ENCODE measurements at regions not wholly inside any gene's neighbourhood (a gene's known extent, or its start where the extent isn't known, plus 50 kb on each side); places are given as distances from the start of the nearest gene placed in this dataset.

GRCh38 chr4:124965497-124965891 is 253.0 kb upstream of the ANKRD50 start:
- no peak for DNase-seq (ENCODE audit: low read depth)
- TF ChIP-seq, protein P1, sequence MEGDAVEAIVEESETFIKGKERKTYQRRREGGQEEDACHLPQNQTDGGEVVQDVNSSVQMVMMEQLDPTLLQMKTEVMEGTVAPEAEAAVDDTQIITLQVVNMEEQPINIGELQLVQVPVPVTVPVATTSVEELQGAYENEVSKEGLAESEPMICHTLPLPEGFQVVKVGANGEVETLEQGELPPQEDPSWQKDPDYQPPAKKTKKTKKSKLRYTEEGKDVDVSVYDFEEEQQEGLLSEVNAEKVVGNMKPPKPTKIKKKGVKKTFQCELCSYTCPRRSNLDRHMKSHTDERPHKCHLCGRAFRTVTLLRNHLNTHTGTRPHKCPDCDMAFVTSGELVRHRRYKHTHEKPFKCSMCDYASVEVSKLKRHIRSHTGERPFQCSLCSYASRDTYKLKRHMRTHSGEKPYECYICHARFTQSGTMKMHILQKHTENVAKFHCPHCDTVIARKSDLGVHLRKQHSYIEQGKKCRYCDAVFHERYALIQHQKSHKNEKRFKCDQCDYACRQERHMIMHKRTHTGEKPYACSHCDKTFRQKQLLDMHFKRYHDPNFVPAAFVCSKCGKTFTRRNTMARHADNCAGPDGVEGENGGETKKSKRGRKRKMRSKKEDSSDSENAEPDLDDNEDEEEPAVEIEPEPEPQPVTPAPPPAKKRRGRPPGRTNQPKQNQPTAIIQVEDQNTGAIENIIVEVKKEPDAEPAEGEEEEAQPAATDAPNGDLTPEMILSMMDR (IDR thresholded peaks at IDR 0.05; ENCODE audit: insufficient read depth, low read depth, low read length, missing control alignments) = no peak
- no peak overlapping the region for H3K4me3 ChIP-seq (ENCODE audit: low read length)

DNA sequence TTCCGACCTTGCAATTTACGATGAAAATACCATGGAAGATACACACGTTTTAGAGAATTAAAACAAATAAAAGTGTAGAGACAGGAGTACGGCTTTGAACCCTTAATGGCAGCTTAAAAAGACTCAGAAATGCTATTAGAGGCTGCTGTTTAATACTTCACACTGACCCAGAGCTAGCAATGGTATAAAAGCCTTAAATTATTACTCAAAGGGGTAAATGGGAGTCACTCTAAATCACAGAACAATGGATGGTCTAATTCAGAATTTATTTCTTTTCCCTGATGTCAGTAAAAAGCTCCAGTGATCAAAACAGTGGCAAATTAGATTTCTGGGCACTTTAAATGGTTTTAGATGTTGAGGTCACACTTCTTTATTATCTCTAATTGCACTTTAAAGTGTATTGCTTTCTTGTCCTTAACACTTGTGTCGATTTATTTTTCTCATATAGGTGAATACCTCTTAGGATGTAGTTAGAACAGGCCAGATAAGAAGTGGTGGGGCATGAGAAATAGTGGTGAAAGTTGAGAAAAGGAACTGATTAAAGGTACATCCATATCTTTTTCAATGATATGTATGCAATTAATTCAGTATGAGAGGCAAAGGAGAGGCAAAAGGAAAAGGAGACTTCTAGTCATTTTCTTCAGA is 252.4 kb upstream of the ANKRD50 start:
- TF ChIP-seq, protein P1 (IDR thresholded peaks at IDR 0.05; ENCODE audit: insufficient read depth, low read depth, low read length, missing control alignments) = no peak
- no peak for DNase-seq (ENCODE audit: low read depth)
- no peak overlapping the region for H3K4me3 ChIP-seq (ENCODE audit: low read length)

DNA sequence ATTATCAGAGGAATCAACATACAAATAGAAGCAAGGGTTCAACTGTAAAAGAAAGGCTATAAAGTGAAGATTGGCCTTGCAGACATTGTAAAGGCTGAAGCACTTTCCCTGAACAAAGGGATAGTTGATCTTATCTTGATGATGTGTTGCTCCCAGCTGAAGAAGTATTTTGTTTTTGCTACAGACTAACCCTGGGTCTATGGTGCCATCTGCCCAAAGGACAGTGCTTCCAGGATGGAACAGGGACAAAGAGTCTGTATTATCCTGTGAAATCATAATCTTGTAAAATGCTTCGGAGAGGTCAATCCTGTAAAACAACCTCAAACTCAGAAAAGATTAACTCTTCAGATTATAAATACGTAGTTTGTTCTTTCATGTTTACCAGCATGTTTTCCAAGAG is 251.7 kb upstream of the ANKRD50 start:
- TF ChIP-seq, protein P1 (IDR thresholded peaks at IDR 0.05; ENCODE audit: insufficient read depth, low read depth, low read length, missing control alignments) = no peak
- DNase-seq (ENCODE audit: low read depth) = no peak
- no peak overlapping the region for H3K4me3 ChIP-seq (ENCODE audit: low read length)

GRCh38 chr4:124961138-124961750 is 248.7 kb upstream of the ANKRD50 start:
- H3K4me3 ChIP-seq (ENCODE audit: low read length) = no peak overlapping the region
- TF ChIP-seq, protein P1 (IDR thresholded peaks at IDR 0.05; ENCODE audit: insufficient read depth, low read depth, low read length, missing control alignments) = no peak
- DNase-seq (ENCODE audit: low read depth) = no peak

DNA sequence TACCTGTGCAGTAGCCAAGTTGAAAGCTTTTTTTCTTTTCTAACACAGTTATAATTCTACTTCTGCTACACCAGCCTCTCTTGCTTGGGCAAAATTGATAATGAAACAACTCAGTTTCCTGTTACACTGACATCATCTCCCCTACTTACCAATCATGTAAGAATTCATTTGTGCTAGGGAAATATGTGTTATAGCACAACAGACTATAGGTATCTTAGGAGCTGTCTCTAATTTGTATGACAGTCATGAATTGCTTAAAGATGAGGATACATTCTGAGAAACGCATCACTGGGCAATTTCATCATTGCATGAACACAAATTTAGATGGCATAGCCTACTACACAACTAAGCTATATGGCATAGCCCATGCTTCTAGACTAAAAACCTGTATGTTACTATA is 246.3 kb upstream of the ANKRD50 start:
- DNase-seq (ENCODE audit: low read depth) = peak; percentile 57
- TF ChIP-seq, protein P1 (IDR thresholded peaks at IDR 0.05; ENCODE audit: insufficient read depth, low read depth, low read length, missing control alignments) = no peak
- H3K4me3 ChIP-seq (ENCODE audit: low read length) = no peak overlapping the region

DNA sequence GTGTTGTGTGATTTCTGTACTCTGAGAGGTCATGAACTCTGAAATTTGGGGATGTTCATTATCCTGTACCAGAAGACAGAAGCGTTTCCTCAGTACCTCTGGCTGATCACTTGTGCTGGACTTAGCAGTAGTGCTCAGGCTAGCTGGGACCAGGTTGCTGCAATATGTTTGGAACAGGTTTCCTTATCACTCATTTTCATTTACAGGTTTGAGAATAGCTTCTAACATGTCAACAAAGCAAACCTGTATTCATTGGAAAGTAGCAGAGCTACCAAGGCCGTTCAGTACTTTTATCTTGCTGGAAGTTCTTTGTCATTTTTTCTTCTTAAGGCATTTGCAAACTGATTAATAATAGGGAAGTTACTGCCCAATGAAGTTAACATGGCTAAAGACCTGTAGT is 242.9 kb upstream of the ANKRD50 start:
- no peak overlapping the region for H3K4me3 ChIP-seq (ENCODE audit: low read length)
- TF ChIP-seq, protein P1 (IDR thresholded peaks at IDR 0.05; ENCODE audit: insufficient read depth, low read depth, low read length, missing control alignments) = no peak
- DNase-seq (ENCODE audit: low read depth) = no peak

DNA sequence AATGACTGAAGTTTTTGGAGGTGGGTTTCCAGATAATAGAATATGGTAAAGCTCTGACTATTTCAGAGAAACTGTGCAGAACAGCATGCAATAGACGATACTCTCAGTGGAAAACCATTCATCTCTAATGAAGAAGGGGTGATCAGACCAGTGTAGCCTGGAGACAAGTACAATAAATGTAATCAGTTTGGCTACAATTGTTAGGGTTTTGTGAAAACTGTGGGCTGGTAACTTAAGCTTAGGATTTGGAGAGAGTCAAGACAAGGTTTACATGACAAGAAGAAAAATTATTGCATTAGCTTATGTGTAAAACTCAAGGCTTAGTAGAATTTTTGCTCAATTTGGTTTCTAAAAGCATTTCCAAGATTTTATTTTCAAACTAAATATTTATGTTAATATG is 241.5 kb upstream of the ANKRD50 start:
- TF ChIP-seq, protein P1 (IDR thresholded peaks at IDR 0.05; ENCODE audit: insufficient read depth, low read depth, low read length, missing control alignments) = no peak
- no peak for DNase-seq (ENCODE audit: low read depth)
- H3K4me3 ChIP-seq (ENCODE audit: low read length) = no peak overlapping the region
